Right ventricle myocardium inferior (tissue), 1 donor: ENCODE measurements at regions not wholly inside any gene's neighbourhood (a gene's known extent, or its start where the extent isn't known, plus 50 kb on each side); places are given as distances from the start of the nearest gene placed in this dataset.
"Not testable (repeated sequence)": the region's sequence is repeated elsewhere in the genome, so short reads cannot be mapped to it uniquely, and the experiment has no call there.

Source experiments
- ATAC-seq: fragments of 200-7000 bp; cut with Tn5 transposase; one replicate; pipeline ENCODE4 v1.9.1; 2020; ENCODE audit warnings: mild to moderate bottlenecking, moderate library complexity
- DNase-seq: peaks from one replicate; pipeline ENCODE4 v3.0.0; 2021; ENCODE audit errors: missing footprints
- intact Hi-C: fragments of 100-400 bp; cut with DNase I; formaldehyde crosslinking; loops from one replicate; pipeline ENCODE4 v1.11.0; 2022
- donor health status: DM: no; HTN: yes; CAD: no; lungs with severe emphysema.

- ATAC-seq (no peak), DNase-seq (no peak)
- intact Hi-C loops: no loop called here
Observed at GRCh38 chrX:35507701-35508100, 290.4 kb upstream of the MAGEB16 start.

- DNase-seq, intact Hi-C loops, ATAC-seq: not testable (repeated sequence)
Observed at GRCh38 chrX:35548003-35548402, 250.1 kb upstream of the MAGEB16 start.

GRCh38 chrX:35557916-35558315 is 240.2 kb upstream of the MAGEB16 start:
- intact Hi-C loops: no loop called here
- DNase-seq (no peak), ATAC-seq (no peak)

- intact Hi-C loops: no loop called here
- no peak for ATAC-seq
- DNase-seq: no peak
Observed at GRCh38 chrX:35561985-35562384, 236.2 kb upstream of the MAGEB16 start.

GRCh38 chrX:35562395-35562794 is 235.7 kb upstream of the MAGEB16 start:
- intact Hi-C loops: no loop called here
- ATAC-seq (no peak), DNase-seq (peak; percentile 41)

GRCh38 chrX:35590210-35590609 is 207.9 kb upstream of the MAGEB16 start:
- DNase-seq (no peak), ATAC-seq (no peak)
- intact Hi-C loops: no loop called here

GRCh38 chrX:35611562-35611961 is 186.6 kb upstream of the MAGEB16 start:
- ATAC-seq, DNase-seq, intact Hi-C loops: not testable (repeated sequence)

GRCh38 chrX:35617836-35618235 is 180.3 kb upstream of the MAGEB16 start:
- no peak for ATAC-seq
- intact Hi-C loops: no loop called here

GRCh38 chrX:35622040-35622439 is 176.1 kb upstream of the MAGEB16 start:
- intact Hi-C loops: no loop called here
- ATAC-seq (no peak), DNase-seq (no peak)

More at GRCh38 chrX:35617836-35618235, 180.3 kb upstream of the MAGEB16 start:
- no peak for DNase-seq

GRCh38 chrX:35622601-35623000 is 175.5 kb upstream of the MAGEB16 start:
- intact Hi-C loops: no loop called here
- ATAC-seq (no peak), DNase-seq (no peak)

GRCh38 chrX:35625714-35626113 is 172.4 kb upstream of the MAGEB16 start:
- no peak for ATAC-seq
- intact Hi-C loops: no loop called here
- DNase-seq: no peak

- ATAC-seq (no peak), DNase-seq (no peak)
- intact Hi-C loops: no loop called here
Observed at GRCh38 chrX:35626124-35626523, 172.0 kb upstream of the MAGEB16 start.

GRCh38 chrX:35635971-35636370 is 162.2 kb upstream of the MAGEB16 start:
- ATAC-seq, intact Hi-C loops, DNase-seq: not testable (repeated sequence)

- no peak for DNase-seq
- ATAC-seq: no peak
- intact Hi-C loops: no loop called here
Observed at GRCh38 chrX:35664833-35665232, 133.3 kb upstream of the MAGEB16 start.

- DNase-seq (no peak), ATAC-seq (no peak)
- intact Hi-C loops: no loop called here
Observed at GRCh38 chrX:35665311-35665710, 132.8 kb upstream of the MAGEB16 start.

GRCh38 chrX:35670889-35671288 is 127.3 kb upstream of the MAGEB16 start:
- ATAC-seq (no peak), DNase-seq (no peak)
- intact Hi-C loops: no loop called here

- intact Hi-C loops: no loop called here
- DNase-seq (no peak), ATAC-seq (no peak)
Observed at GRCh38 chrX:35675151-35675550, 123.0 kb upstream of the MAGEB16 start.

GRCh38 chrX:35680940-35681346 is 117.2 kb upstream of the MAGEB16 start:
- intact Hi-C loops: no loop called here
- DNase-seq: no peak
- no peak for ATAC-seq

- DNase-seq: no peak
Observed at GRCh38 chrX:35682476-35682875, 115.7 kb upstream of the MAGEB16 start.

GRCh38 chrX:35696760-35697234 is 101.3 kb upstream of the MAGEB16 start:
- intact Hi-C loops: no loop called here
- no peak for DNase-seq
- ATAC-seq: no peak

More at GRCh38 chrX:35682476-35682875, 115.7 kb upstream of the MAGEB16 start:
- ATAC-seq: no peak
- intact Hi-C loops: no loop called here

- no peak for DNase-seq
- no peak for ATAC-seq
- intact Hi-C loops: no loop called here
Observed at GRCh38 chrX:35699642-35700041, 98.5 kb upstream of the MAGEB16 start.
